Liver (tissue), 8 donors: ENCODE measurements at regions not wholly inside any gene's neighbourhood (a gene's known extent, or its start where the extent isn't known, plus 50 kb on each side); places are given as distances from the start of the nearest gene placed in this dataset.

Source experiments
- DNase-seq: peaks from one replicate; pipeline ENCODE4 v3.0.0-alpha.2; 2017; ENCODE audit warnings: low spot score
- H3K27ac ChIP-seq, 2 donors: one replicate each; pipeline ENCODE4 v1.7.0; 2013; ENCODE audit warnings: inconsistent platforms in 2 of 2, low read length in 2 of 2, control low read depth in 1 of 2, low read depth in 1 of 2, mild to moderate bottlenecking in 1 of 2
- H3K27me3 ChIP-seq, 4 donors: one replicate each; pipeline versions ENCODE4 v1.6.1 to v1.7.0; 2013; ENCODE audit warnings: low read length in 3 of 4, inconsistent platforms in 1 of 4, mild to moderate bottlenecking in 1 of 4, moderate library complexity in 1 of 4; ENCODE audit not compliant: control insufficient read depth in 4 of 4, insufficient read depth in 4 of 4
- H3K36me3 ChIP-seq, 4 donors: one replicate each; pipeline versions ENCODE4 v1.6.1 to v1.7.0; 2013; ENCODE audit warnings: low read length in 3 of 4, mild to moderate bottlenecking in 3 of 4, low read depth in 1 of 4, moderate library complexity in 1 of 4; ENCODE audit not compliant: control insufficient read depth in 4 of 4, insufficient read depth in 3 of 4
- H3K4me1 ChIP-seq, 4 donors: one replicate each; pipeline versions ENCODE4 v1.6.1 to v1.7.0; 2013; ENCODE audit warnings: low read length in 3 of 4, mild to moderate bottlenecking in 3 of 4, moderate library complexity in 1 of 4; ENCODE audit not compliant: control insufficient read depth in 4 of 4, insufficient read depth in 4 of 4
- H3K4me3 ChIP-seq, 3 donors: one replicate each; pipeline versions ENCODE4 v1.6.1 to v1.7.0; 2013; ENCODE audit warnings: low read length in 3 of 3, control low read depth in 1 of 3, low read depth in 1 of 3, mild to moderate bottlenecking in 1 of 3
- H3K9ac ChIP-seq, 2 donors: one replicate each; pipeline ENCODE4 v1.7.0; 2013; ENCODE audit warnings: low read length in 2 of 2, mild to moderate bottlenecking in 2 of 2, moderate library complexity in 2 of 2, control low read depth in 1 of 2, low read depth in 1 of 2
- H3K9me3 ChIP-seq, 4 donors: one replicate each; pipeline versions ENCODE4 v1.6.1 to v1.7.0; 2013; ENCODE audit warnings: low read length in 3 of 4; ENCODE audit not compliant: control insufficient read depth in 4 of 4
- EGR1 ChIP-seq, 2 donors: IDR thresholded peaks; 2 replicates each; pipeline ENCODE4 v1.6.1; 2016 to 2018; ENCODE audit warnings: antibody characterized with exemption in 2 of 2, low read depth in 2 of 2
- FOXA1 ChIP-seq: IDR thresholded peaks from 2 replicates; pipeline ENCODE4 v1.6.1; 2016; ENCODE audit warnings: antibody characterized with exemption
- FOXA2 ChIP-seq: IDR thresholded peaks from 2 replicates; pipeline ENCODE4 v1.6.1; 2016; ENCODE audit warnings: antibody characterized with exemption
- GABPA ChIP-seq, 2 donors: IDR thresholded peaks in 1 of 2; conservative IDR thresholded peaks in 1 of 2; 2 replicates each; pipeline ENCODE4 v1.6.1; 2016; ENCODE audit warnings: antibody characterized with exemption in 2 of 2, mild to moderate bottlenecking in 1 of 2, moderate library complexity in 1 of 2
- HNF4A ChIP-seq, 2 donors: conservative IDR thresholded peaks; 2 replicates each; pipeline ENCODE4 v1.6.1; 2016; ENCODE audit warnings: antibody characterized with exemption in 2 of 2, mild to moderate bottlenecking in 2 of 2
- HNF4G ChIP-seq: IDR thresholded peaks from 2 replicates; pipeline ENCODE4 v1.6.1; 2016; ENCODE audit warnings: antibody characterized with exemption
- JUND ChIP-seq, 2 donors: IDR thresholded peaks; 2 replicates each; pipeline ENCODE4 v1.6.1; 2016; ENCODE audit warnings: antibody characterized with exemption in 2 of 2
- NR2F2 ChIP-seq: IDR thresholded peaks from 2 replicates; pipeline ENCODE4 v1.6.1; 2016; ENCODE audit warnings: antibody characterized with exemption
- RAD21 ChIP-seq, 2 donors: IDR thresholded peaks; 2 replicates each; pipeline ENCODE4 v1.6.1; 2016; ENCODE audit warnings: antibody characterized with exemption in 2 of 2, mild to moderate bottlenecking in 2 of 2
- RXRA ChIP-seq, 2 donors: IDR thresholded peaks; 2 replicates each; pipeline ENCODE4 v1.6.1; 2017 to 2018; ENCODE audit warnings: antibody characterized with exemption in 2 of 2, mild to moderate bottlenecking in 1 of 2
- SP1 ChIP-seq: IDR thresholded peaks from 2 replicates; pipeline ENCODE4 v1.6.1; 2018; ENCODE audit warnings: antibody characterized with exemption, mild to moderate bottlenecking
- TAF1 ChIP-seq: conservative IDR thresholded peaks from 2 replicates; pipeline ENCODE4 v1.6.1; 2016; ENCODE audit warnings: antibody characterized with exemption, mild to moderate bottlenecking
- YY1 ChIP-seq: IDR thresholded peaks from 2 replicates; pipeline ENCODE4 v1.6.1; 2016; ENCODE audit warnings: antibody characterized with exemption, mild to moderate bottlenecking
- WGBS: extraction: QIAGEN DNeasy Blood & Tissue Kit; methylation state at CpG from one replicate; pipeline ENCODE4 v1.1.7; 2013; 5-methylcytosine and 5-hydroxymethylcytosine counted together
- TF ChIP-seq, protein P1 (sequence below): fragments of 150-350 bp; IDR thresholded peaks from 2 replicates; pipeline ENCODE4 v1.5.1; 2017; ENCODE audit warnings: improper control_type of control experiment, low read depth, low read length; ENCODE audit not compliant: missing input control
- TF ChIP-seq, protein P2 (sequence below): IDR thresholded peaks from 2 replicates; pipeline ENCODE4 v1.6.1; 2016; ENCODE audit warnings: antibody characterized with exemption
- TF ChIP-seq, protein P3 (sequence below): IDR thresholded peaks from 2 replicates; pipeline ENCODE4 v1.6.1; 2016; ENCODE audit warnings: antibody characterized with exemption
- TF ChIP-seq, protein P4 (sequence below): IDR thresholded peaks from 2 replicates; pipeline ENCODE4 v1.6.1; 2016; ENCODE audit warnings: antibody characterized with exemption
- TF ChIP-seq, protein P5 (sequence below): IDR thresholded peaks from 2 replicates; pipeline ENCODE4 v1.6.1; 2016; ENCODE audit warnings: antibody characterized with exemption, mild to moderate bottlenecking
- donor health status: healthy.
- donor health status: healthy.
- donor health status: healthy.
- donor health status: healthy.
- donor health status: healthy.

DNA sequence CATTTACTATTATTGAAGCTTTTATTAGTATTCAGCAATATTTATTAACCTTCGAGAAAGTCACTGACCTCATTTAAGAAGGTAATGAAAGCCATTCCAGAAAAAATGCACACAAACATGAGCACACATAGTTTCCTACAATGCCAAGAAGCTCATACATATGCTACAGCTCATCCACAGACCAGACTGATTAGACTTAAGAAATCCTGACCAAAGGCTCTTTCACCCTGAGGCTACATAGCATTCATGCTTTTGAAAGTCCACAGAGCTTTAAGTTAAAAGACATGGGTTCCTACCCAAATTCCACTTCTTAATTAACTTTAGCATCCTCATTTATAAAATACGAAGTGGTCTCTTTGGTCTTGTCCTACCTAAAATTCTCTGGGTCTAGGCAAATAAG lies 430.4 kb downstream of the TBC1D32 start:
- H3K36me3 ChIP-seq: no peaks in the 10 kb centered on the region
- H3K4me3 ChIP-seq: no peak overlapping the region
- TF ChIP-seq, protein P1, sequence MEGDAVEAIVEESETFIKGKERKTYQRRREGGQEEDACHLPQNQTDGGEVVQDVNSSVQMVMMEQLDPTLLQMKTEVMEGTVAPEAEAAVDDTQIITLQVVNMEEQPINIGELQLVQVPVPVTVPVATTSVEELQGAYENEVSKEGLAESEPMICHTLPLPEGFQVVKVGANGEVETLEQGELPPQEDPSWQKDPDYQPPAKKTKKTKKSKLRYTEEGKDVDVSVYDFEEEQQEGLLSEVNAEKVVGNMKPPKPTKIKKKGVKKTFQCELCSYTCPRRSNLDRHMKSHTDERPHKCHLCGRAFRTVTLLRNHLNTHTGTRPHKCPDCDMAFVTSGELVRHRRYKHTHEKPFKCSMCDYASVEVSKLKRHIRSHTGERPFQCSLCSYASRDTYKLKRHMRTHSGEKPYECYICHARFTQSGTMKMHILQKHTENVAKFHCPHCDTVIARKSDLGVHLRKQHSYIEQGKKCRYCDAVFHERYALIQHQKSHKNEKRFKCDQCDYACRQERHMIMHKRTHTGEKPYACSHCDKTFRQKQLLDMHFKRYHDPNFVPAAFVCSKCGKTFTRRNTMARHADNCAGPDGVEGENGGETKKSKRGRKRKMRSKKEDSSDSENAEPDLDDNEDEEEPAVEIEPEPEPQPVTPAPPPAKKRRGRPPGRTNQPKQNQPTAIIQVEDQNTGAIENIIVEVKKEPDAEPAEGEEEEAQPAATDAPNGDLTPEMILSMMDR: no peak
- no peak for TF ChIP-seq FOXA2
- TF ChIP-seq, protein P2, sequence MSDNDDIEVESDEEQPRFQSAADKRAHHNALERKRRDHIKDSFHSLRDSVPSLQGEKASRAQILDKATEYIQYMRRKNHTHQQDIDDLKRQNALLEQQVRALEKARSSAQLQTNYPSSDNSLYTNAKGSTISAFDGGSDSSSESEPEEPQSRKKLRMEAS: no peak
- TF ChIP-seq, protein P3, sequence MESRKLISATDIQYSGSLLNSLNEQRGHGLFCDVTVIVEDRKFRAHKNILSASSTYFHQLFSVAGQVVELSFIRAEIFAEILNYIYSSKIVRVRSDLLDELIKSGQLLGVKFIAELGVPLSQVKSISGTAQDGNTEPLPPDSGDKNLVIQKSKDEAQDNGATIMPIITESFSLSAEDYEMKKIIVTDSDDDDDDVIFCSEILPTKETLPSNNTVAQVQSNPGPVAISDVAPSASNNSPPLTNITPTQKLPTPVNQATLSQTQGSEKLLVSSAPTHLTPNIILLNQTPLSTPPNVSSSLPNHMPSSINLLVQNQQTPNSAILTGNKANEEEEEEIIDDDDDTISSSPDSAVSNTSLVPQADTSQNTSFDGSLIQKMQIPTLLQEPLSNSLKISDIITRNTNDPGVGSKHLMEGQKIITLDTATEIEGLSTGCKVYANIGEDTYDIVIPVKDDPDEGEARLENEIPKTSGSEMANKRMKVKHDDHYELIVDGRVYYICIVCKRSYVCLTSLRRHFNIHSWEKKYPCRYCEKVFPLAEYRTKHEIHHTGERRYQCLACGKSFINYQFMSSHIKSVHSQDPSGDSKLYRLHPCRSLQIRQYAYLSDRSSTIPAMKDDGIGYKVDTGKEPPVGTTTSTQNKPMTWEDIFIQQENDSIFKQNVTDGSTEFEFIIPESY: no peak
- TF ChIP-seq, protein P4, sequence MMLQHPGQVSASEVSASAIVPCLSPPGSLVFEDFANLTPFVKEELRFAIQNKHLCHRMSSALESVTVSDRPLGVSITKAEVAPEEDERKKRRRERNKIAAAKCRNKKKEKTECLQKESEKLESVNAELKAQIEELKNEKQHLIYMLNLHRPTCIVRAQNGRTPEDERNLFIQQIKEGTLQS: no peak
- TF ChIP-seq TAF1: no peak
- TF ChIP-seq, protein P5, sequence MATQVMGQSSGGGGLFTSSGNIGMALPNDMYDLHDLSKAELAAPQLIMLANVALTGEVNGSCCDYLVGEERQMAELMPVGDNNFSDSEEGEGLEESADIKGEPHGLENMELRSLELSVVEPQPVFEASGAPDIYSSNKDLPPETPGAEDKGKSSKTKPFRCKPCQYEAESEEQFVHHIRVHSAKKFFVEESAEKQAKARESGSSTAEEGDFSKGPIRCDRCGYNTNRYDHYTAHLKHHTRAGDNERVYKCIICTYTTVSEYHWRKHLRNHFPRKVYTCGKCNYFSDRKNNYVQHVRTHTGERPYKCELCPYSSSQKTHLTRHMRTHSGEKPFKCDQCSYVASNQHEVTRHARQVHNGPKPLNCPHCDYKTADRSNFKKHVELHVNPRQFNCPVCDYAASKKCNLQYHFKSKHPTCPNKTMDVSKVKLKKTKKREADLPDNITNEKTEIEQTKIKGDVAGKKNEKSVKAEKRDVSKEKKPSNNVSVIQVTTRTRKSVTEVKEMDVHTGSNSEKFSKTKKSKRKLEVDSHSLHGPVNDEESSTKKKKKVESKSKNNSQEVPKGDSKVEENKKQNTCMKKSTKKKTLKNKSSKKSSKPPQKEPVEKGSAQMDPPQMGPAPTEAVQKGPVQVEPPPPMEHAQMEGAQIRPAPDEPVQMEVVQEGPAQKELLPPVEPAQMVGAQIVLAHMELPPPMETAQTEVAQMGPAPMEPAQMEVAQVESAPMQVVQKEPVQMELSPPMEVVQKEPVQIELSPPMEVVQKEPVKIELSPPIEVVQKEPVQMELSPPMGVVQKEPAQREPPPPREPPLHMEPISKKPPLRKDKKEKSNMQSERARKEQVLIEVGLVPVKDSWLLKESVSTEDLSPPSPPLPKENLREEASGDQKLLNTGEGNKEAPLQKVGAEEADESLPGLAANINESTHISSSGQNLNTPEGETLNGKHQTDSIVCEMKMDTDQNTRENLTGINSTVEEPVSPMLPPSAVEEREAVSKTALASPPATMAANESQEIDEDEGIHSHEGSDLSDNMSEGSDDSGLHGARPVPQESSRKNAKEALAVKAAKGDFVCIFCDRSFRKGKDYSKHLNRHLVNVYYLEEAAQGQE: no peak
- no peak for TF ChIP-seq FOXA1
- TF ChIP-seq HNF4G: no peak
- no peak for TF ChIP-seq RAD21 (IDR thresholded peaks at IDR 0.05)
- TF ChIP-seq YY1: no peak
- no peak for TF ChIP-seq NR2F2
- TF ChIP-seq GABPA (IDR thresholded peaks at IDR 0.05 in 1 of 2, conservative IDR thresholded peaks at IDR 0.05 in 1 of 2): no peak
- no peak for TF ChIP-seq JUND (IDR thresholded peaks at IDR 0.05)
- TF ChIP-seq RXRA (IDR thresholded peaks at IDR 0.05): no peak
- no peak for TF ChIP-seq SP1
- TF ChIP-seq EGR1 (IDR thresholded peaks at IDR 0.05; ENCODE audit: low read depth in 2 of 2): no peak
- no peak for TF ChIP-seq HNF4A (conservative IDR thresholded peaks at IDR 0.05)
- no peaks in the 10 kb centered on the region for H3K27me3 ChIP-seq
- H3K9me3 ChIP-seq: no peaks in the 10 kb centered on the region
- no peak overlapping the region for H3K9ac ChIP-seq
- no peak overlapping the region for H3K27ac ChIP-seq
- DNase-seq: no peak
- WGBS: 73% methylated on average over 2 of the region's 2 CpGs
- no peaks in the 10 kb centered on the region for H3K4me1 ChIP-seq

DNA sequence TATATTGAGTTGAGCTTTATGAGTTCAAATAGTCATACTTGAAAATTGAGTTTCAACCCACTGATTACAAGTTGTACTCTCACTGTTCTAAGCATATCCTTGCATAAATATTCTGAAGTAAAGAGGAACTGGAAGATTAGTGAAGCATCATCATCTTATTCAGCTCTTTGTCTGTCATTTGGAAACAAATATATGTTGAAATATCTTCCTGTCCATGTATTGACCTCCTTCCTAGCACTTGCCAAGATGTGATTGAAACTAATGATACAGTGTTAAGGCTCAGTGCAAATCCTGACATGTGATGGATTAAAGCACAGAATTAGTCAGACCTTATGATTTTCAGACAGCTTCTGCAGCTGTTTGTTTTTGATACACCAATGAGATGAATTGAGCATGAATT lies 434.3 kb downstream of the TBC1D32 start:
- no peak overlapping the region for H3K9ac ChIP-seq
- no peak overlapping the region for H3K4me3 ChIP-seq
- no peak overlapping the region for H3K27ac ChIP-seq
- H3K9me3 ChIP-seq: no peaks in the 10 kb centered on the region
- no peaks in the 10 kb centered on the region for H3K36me3 ChIP-seq
- H3K4me1 ChIP-seq: no peaks in the 10 kb centered on the region
- H3K27me3 ChIP-seq: no peaks in the 10 kb centered on the region
- DNase-seq: no peak
- TF ChIP-seq NR2F2 (no peak), SP1 (no peak), HNF4A (conservative IDR thresholded peaks at IDR 0.05) (no peak), EGR1 (IDR thresholded peaks at IDR 0.05; ENCODE audit: low read depth in 2 of 2) (no peak), JUND (IDR thresholded peaks at IDR 0.05) (no peak), FOXA2 (no peak), HNF4G (no peak)
- TF ChIP-seq, protein P5: no peak
- TF ChIP-seq, protein P1: no peak
- TF ChIP-seq, protein P2: no peak
